ENCODE measurements at regions not wholly inside any gene's neighbourhood (a gene's known extent, or its start where the extent isn't known, plus 50 kb on each side); places are given as distances from the start of the nearest gene placed in this dataset.

DNA sequence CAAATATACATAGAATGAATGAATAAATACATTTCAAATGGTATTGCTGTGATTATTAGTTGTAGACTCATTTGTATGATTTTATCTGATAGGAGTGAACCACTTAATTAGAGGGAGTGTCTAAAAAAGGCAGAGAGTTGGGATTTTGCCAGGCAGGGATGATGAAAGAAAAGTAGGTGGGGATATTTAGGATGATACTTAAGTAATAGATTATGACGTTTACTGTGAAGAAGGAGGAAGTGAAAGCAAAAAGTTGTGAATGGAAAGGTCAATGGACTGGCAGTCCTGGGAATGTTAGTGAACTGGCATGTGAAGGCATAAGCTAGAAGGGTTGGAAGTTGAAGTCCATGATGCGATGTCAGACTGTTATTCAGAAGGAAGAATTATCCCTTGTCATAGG is 917.1 kb downstream of the RAPGEF2 start:
- TF ChIP-seq CTCF (IDR thresholded peaks at IDR 0.05) (no peak), POLR2A (IDR thresholded peaks at IDR 0.05) (no peak), EP300 (IDR thresholded peaks at IDR 0.05) (no peak)

All from ovary (tissue), 3 donors.